Thoracic aorta (tissue), 2 donors: ENCODE measurements at regions not wholly inside any gene's neighbourhood (a gene's known extent, or its start where the extent isn't known, plus 50 kb on each side); places are given as distances from the start of the nearest gene placed in this dataset.

ENCODE experiments used
- ATAC-seq: fragments of 150-250 bp; one replicate; pipeline ENCODE4 v1.8.0; 2017; ENCODE audit warnings: low read depth; ENCODE audit not compliant: insufficient number of reproducible peaks, low FRiP score
- DNase-seq: peaks from one replicate; pipeline ENCODE4 v3.0.0-alpha.2; 2020; ENCODE audit warnings: low spot score
- H3K27ac ChIP-seq, 2 donors: fragments of 200-600 bp; sonication (generic); 1 replicate in 1 of 2; 2 replicates in 1 of 2; pipeline ENCODE4 v1.5.1; 2016; ENCODE audit warnings: mild to moderate bottlenecking in 2 of 2, moderate library complexity in 2 of 2
- H3K27me3 ChIP-seq: fragments of 200-600 bp; sonication (generic); replicated peaks from 2 replicates; pipeline ENCODE4 v1.6.0; 2016; ENCODE audit warnings: mild to moderate bottlenecking; ENCODE audit not compliant: insufficient read depth
- H3K36me3 ChIP-seq: fragments of 200-600 bp; sonication (generic); one replicate; pipeline ENCODE4 v1.5.1; 2016
- H3K4me1 ChIP-seq, 2 donors: fragments of 200-600 bp; sonication (generic); 1 replicate in 1 of 2; 2 replicates in 1 of 2; pipeline versions ENCODE4 v1.5.1 to v1.6.0; 2016; ENCODE audit warnings: low read depth in 2 of 2, mild to moderate bottlenecking in 1 of 2; ENCODE audit not compliant: control insufficient read depth in 1 of 2
- H3K4me3 ChIP-seq: fragments of 200-600 bp; sonication (generic); 2 replicates; pipeline ENCODE4 v1.5.1; 2016; ENCODE audit warnings: mild to moderate bottlenecking
- H3K9me3 ChIP-seq: fragments of 200-600 bp; sonication (generic); 2 replicates; pipeline ENCODE4 v1.5.1; 2016
- CTCF ChIP-seq: fragments of 200-600 bp; sonication (generic); IDR thresholded peaks from one replicate; pipeline ENCODE4 v1.5.1; 2019; ENCODE audit warnings: antibody characterized with exemption

GRCh38 chr4:73317092-73317491 is 58.5 kb upstream of the ANKRD17 start:
- no peak for DNase-seq
- Histone ChIP-seq H3K4me1 (no peaks in the 10 kb centered on the region), H3K4me3 (no peak overlapping the region), H3K36me3 (no peaks in the 10 kb centered on the region), H3K27me3 (no peaks in the 10 kb centered on the region), H3K27ac (no peak overlapping the region), H3K9me3 (peaks cover 9% of the 10 kb centered on the region)
- no peak for ATAC-seq
- TF ChIP-seq CTCF, result no peak

- no peaks in the 10 kb centered on the region for H3K27me3 ChIP-seq
- DNase-seq, result no peak
- H3K36me3 ChIP-seq, result no peaks in the 10 kb centered on the region
- no peak for TF ChIP-seq CTCF
- no peak overlapping the region for H3K4me3 ChIP-seq
- H3K4me1 ChIP-seq, result no peaks in the 10 kb centered on the region
- ATAC-seq, result no peak
- H3K9me3 ChIP-seq, result no peaks in the 10 kb centered on the region
- no peak overlapping the region for H3K27ac ChIP-seq
Measured at GRCh38 chr4:73315091-73315490, 56.5 kb upstream of the ANKRD17 start.

- Histone ChIP-seq H3K4me3 (no peak overlapping the region), H3K4me1 (no peaks in the 10 kb centered on the region), H3K36me3 (no peaks in the 10 kb centered on the region), H3K27me3 (no peaks in the 10 kb centered on the region), H3K27ac (no peak overlapping the region), H3K9me3 (no peaks in the 10 kb centered on the region)
- ATAC-seq (no peak), DNase-seq (no peak)
- no peak for TF ChIP-seq CTCF
Measured at GRCh38 chr4:73312967-73313366, 54.4 kb upstream of the ANKRD17 start.

GRCh38 chr4:73311428-73311827 is 52.8 kb upstream of the ANKRD17 start:
- Histone ChIP-seq H3K36me3 (no peaks in the 10 kb centered on the region), H3K4me3 (no peak overlapping the region), H3K4me1 (no peaks in the 10 kb centered on the region), H3K9me3 (no peaks in the 10 kb centered on the region), H3K27me3 (no peaks in the 10 kb centered on the region), H3K27ac (no peak overlapping the region)
- ATAC-seq (no peak), DNase-seq (no peak)
- peak; percentile 24 for TF ChIP-seq CTCF

- H3K36me3 ChIP-seq, result no peaks in the 10 kb centered on the region
- H3K4me3 ChIP-seq, result no peak overlapping the region
- H3K9me3 ChIP-seq, result no peaks in the 10 kb centered on the region
- ATAC-seq (no peak), DNase-seq (no peak)
- TF ChIP-seq CTCF, result no peak
- no peak overlapping the region for H3K27ac ChIP-seq
- no peaks in the 10 kb centered on the region for H3K4me1 ChIP-seq
- H3K27me3 ChIP-seq, result no peaks in the 10 kb centered on the region
Measured at GRCh38 chr4:73309211-73309610, 50.6 kb upstream of the ANKRD17 start.
